Fibroblast of villous mesenchyme (primary cell): ENCODE measurements at regions not wholly inside any gene's neighbourhood (a gene's known extent, or its start where the extent isn't known, plus 50 kb on each side); places are given as distances from the start of the nearest gene placed in this dataset.
"Not testable (repeated sequence)": the region's sequence is repeated elsewhere in the genome, so short reads cannot be mapped to it uniquely, and the experiment has no call there.

Experiments used
- DNase-seq: peaks from one replicate; pipeline ENCODE4 v3.0.0-alpha.2; 2010; ENCODE audit warnings: low read depth
- H3K4me3 ChIP-seq: 2 replicates; pipeline ENCODE4 v1.5.1; 2011; ENCODE audit warnings: low read depth, mild to moderate bottlenecking, low read length
- TF ChIP-seq, protein P1 (sequence below): IDR thresholded peaks from 2 replicates; pipeline ENCODE4 v1.5.1; 2012; ENCODE audit warnings: low read depth, mild to moderate bottlenecking, low read length; ENCODE audit not compliant: insufficient read depth

DNA sequence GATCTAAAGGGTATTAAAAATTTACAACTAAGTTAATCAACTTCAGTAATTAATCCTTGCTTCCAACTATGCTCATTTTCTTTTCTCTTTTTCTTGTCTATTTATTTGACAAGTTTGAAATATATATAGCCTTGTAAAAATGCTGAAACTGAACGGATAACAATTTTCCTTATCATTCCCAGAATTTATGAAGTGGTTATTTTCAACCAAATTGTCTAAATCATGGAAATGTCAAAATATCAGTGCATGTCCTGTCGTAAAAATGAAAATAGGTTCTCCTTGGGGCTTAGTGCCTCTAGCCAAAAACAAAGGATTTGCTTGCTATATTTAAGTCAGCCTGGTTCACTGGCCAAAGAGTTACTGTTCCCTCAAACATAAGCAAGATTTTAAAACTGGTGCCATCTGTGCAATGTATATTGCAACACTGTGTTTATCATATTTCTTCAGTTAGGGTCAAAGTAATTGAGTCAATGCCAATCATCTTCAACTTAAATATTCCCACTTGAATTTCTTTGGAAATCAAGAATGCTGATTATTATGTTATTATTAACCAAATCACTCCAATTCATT, 798.3 kb downstream of the MAT2B start:
- DNase-seq, result no peak
- TF ChIP-seq, protein P1, sequence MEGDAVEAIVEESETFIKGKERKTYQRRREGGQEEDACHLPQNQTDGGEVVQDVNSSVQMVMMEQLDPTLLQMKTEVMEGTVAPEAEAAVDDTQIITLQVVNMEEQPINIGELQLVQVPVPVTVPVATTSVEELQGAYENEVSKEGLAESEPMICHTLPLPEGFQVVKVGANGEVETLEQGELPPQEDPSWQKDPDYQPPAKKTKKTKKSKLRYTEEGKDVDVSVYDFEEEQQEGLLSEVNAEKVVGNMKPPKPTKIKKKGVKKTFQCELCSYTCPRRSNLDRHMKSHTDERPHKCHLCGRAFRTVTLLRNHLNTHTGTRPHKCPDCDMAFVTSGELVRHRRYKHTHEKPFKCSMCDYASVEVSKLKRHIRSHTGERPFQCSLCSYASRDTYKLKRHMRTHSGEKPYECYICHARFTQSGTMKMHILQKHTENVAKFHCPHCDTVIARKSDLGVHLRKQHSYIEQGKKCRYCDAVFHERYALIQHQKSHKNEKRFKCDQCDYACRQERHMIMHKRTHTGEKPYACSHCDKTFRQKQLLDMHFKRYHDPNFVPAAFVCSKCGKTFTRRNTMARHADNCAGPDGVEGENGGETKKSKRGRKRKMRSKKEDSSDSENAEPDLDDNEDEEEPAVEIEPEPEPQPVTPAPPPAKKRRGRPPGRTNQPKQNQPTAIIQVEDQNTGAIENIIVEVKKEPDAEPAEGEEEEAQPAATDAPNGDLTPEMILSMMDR, result no peak
- no peak overlapping the region for H3K4me3 ChIP-seq

DNA sequence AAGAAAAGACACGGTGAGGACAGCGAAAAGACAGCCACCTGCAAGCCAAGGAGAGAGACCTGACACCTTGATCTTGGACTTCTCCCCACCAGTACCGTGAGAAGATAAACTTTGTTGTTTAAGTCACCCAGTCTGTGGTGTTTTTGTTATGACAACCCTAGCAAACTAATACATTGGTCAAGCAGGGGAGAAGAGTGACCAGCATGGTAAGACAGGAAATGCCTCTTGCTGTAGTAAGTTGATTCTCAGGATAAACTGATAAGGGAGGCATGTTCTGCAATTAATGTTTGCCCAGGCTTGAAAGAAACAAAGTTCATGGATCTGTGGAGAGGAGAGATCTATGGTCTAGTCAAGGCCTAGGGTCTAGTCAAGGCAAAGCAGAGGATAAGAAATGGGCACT, 801.2 kb downstream of the MAT2B start:
- TF ChIP-seq, protein P1, result no peak
- H3K4me3 ChIP-seq, result no peak overlapping the region
- DNase-seq, result no peak

DNA sequence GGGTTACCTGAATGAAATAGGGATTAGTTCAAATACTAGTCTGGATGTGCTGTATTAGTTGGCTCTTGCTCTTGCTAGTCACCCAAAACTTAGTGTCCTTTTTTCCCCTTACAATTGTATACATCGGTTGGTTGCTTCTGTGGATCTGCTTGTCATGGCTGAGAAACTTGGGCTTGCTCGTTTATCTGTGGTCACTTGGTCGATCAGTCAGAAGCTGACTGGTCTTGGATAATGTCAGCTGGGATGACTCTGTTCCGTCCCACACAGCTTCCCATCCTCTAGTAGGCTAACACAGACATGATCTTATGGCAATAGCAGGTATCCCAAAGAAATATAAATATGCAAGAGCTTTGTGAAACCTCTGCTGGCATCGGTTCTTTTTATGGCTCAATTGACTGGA, 807.4 kb downstream of the MAT2B start:
- TF ChIP-seq, protein P1, result no peak
- H3K4me3 ChIP-seq, result no peak overlapping the region
- no peak for DNase-seq

DNA sequence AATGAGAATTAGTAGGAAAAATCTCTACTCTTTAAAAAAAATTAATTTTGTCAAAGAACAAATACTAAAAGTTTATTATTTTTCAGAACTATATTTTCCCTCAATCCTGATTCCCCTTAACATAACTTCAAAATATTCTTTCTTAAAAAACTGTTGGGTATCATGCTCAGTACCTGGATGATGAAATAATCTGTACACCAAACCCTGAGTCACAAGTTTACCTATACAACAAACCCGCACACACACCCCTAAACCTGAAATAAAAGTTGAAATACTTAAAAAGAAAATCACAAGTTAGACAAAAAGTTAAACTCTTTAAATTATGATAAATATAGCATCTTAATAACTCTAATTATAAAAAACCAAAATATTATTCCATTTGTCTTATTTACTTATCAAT, 812.3 kb downstream of the MAT2B start:
- H3K4me3 ChIP-seq, result no peak overlapping the region
- TF ChIP-seq, protein P1, result no peak
- DNase-seq, result no peak

DNA sequence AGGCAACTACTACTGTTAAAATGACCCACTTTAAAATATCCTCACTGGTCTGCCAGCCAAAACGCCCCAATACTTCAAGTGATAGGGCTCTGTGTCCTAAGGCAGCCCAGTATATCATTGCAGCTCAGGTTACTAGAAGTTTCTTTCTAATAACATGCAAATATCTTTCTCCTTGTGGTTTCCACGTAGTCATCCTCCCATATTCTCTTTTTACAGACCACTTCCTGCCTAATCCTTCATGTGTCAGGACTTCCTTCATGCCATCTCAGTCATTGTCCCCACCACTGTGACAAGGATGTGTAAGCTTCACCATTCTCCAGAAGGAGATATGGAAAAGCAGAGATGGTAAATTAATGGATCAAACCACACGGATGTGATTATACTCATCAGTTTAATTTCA, 813.7 kb downstream of the MAT2B start:
- no peak overlapping the region for H3K4me3 ChIP-seq
- no peak for DNase-seq
- TF ChIP-seq, protein P1, result no peak

DNA sequence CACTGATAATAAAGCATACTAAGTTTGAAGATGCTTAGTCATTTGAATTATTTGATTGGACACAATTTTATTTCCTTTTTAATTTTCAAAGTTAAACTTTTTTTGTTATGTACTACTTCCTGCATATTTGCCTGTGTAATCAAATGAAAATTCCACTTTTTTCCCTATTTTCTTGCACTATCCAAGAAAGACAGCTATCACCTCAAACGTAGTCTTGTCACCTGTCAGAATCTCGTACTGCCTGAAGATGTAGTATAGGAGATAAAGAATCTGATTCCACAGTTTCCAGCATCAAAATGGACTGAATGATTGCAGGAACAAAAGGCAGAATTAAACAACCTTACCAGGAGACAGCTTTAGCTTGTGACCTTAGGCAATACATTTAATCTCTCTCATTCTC, 818.8 kb downstream of the MAT2B start:
- TF ChIP-seq, protein P1, result no peak
- DNase-seq, result no peak
- no peak overlapping the region for H3K4me3 ChIP-seq

DNA sequence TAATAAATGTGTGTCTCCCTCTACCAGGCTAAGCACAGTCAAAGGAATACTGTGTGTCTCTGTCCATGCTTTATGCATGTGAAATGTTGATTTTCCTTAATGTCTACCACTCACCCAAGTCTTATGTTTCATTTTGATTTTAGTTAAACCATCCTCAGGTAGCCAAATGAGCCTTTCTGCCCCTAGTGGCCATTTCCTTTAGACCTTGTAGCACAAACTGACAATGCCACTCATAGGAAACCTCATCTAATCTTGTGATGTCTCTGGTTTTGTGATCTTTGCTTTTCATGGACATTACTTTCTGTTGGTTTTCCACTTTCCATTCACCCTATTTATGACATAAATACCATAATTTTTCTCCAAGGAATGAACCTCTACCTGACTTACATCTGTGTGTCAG, 820.8 kb downstream of the MAT2B start:
- H3K4me3 ChIP-seq, result no peak overlapping the region
- no peak for DNase-seq

DNA sequence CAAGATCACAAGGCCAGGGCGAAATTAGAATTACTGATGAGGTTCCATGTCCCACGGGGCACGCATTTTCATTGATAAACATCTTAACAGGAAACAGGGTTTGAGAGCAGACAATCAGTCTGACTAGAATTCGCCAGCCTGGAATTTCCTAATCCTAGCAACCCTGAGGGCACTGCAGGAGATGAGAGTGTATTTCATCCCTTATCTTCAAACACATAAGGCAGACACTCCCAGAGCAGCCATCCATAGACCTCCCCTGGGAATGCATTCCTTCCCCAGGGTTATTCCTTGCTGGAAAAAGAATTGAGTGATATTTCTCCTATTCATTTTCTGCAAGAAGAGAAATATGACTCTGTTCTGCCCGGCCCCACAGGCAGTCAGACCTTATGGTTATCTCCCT, 821.7 kb downstream of the MAT2B start:
- not testable (repeated sequence) for DNase-seq, H3K4me3 ChIP-seq

More for the DNA sequence above, 820.8 kb downstream of the MAT2B start:
- TF ChIP-seq, protein P1, result no peak
